Upper lobe of right lung (tissue), 1 donor: ENCODE measurements at regions not wholly inside any gene's neighbourhood (a gene's known extent, or its start where the extent isn't known, plus 50 kb on each side); places are given as distances from the start of the nearest gene placed in this dataset.

ENCODE experiments used
- ATAC-seq: fragments of 200-7000 bp; cut with Tn5 transposase; one replicate; pipeline ENCODE4 v1.9.1; 2020; ENCODE audit warnings: mild to moderate bottlenecking, moderate library complexity
- DNase-seq: peaks from one replicate; pipeline ENCODE4 v3.0.0-alpha.2; 2020
- H3K27ac ChIP-seq: fragments of 200-600 bp; one replicate; pipeline ENCODE4 v1.8.0; 2022
- H3K27me3 ChIP-seq: fragments of 200-600 bp; one replicate; pipeline ENCODE4 v1.8.0; 2022; ENCODE audit warnings: mild to moderate bottlenecking
- H3K36me3 ChIP-seq: fragments of 200-600 bp; one replicate; pipeline ENCODE4 v1.8.0; 2022
- H3K4me1 ChIP-seq: fragments of 200-600 bp; one replicate; pipeline ENCODE4 v1.8.0; 2022
- H3K4me3 ChIP-seq: fragments of 200-600 bp; one replicate; pipeline ENCODE4 v1.8.0; 2022; ENCODE audit warnings: mild to moderate bottlenecking
- H3K9me3 ChIP-seq: fragments of 200-600 bp; one replicate; pipeline ENCODE4 v1.8.0; 2022
- intact Hi-C: fragments of 100-400 bp; cut with DNase I; formaldehyde crosslinking; loops from one replicate; pipeline ENCODE4 v1.11.0; 2022
- TF ChIP-seq, protein P1 (sequence below): fragments of 200-600 bp; IDR thresholded peaks from one replicate; pipeline ENCODE4 v1.8.0; 2022; ENCODE audit warnings: antibody characterized with exemption
- donor health status: DM: no; HTN: yes; CAD: no; lungs with severe emphysema.

DNA sequence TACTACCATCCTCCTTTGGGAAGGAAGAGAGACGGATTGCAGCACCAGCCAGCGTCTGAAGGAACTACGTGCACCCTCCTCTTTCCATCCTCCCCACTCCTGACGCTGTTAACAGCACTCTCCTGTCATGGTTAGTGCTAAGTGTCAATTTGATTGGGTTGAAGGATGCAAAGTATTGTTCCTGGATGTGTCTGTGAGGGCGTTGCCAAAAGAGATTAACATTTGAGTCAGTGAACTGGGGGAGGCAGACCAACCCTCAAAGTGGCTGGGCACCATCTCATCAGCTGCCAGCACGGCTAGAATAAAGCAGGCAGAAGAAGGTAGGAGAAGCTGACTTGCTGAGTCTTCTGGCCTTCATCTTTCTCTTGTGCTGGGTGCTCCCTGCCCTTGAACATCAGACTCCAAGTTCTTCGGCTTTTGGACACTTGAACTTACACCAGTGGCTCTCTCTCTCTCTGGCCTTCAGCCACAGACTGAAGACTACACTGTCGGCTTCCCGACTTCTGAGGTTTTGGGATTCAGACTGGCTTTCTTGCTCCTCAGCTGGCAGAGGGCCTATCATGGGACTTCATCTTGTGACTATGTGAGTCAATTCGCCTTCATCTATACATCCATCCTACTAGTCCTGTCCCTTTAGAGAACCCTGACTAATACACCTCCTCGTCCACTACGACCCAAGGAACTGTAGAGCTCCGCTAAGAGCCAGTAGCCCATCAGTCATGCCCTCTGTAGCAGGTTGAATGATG is 128.2 kb upstream of the HES1 start:
- no peak for ATAC-seq
- TF ChIP-seq, protein P1, sequence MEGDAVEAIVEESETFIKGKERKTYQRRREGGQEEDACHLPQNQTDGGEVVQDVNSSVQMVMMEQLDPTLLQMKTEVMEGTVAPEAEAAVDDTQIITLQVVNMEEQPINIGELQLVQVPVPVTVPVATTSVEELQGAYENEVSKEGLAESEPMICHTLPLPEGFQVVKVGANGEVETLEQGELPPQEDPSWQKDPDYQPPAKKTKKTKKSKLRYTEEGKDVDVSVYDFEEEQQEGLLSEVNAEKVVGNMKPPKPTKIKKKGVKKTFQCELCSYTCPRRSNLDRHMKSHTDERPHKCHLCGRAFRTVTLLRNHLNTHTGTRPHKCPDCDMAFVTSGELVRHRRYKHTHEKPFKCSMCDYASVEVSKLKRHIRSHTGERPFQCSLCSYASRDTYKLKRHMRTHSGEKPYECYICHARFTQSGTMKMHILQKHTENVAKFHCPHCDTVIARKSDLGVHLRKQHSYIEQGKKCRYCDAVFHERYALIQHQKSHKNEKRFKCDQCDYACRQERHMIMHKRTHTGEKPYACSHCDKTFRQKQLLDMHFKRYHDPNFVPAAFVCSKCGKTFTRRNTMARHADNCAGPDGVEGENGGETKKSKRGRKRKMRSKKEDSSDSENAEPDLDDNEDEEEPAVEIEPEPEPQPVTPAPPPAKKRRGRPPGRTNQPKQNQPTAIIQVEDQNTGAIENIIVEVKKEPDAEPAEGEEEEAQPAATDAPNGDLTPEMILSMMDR = no peak
- DNase-seq = no peak
- Histone ChIP-seq H3K9me3 (no peaks in the 10 kb centered on the region), H3K27me3 (no peaks in the 10 kb centered on the region), H3K4me1 (peaks cover 24% of the 10 kb centered on the region), H3K27ac (no peak overlapping the region), H3K4me3 (no peak overlapping the region), H3K36me3 (no peaks in the 10 kb centered on the region)
- intact Hi-C loops = loop anchor here (10.0 kb wide), 1 partner anchor 223 kb away; no protein-coding TSS in a partner anchor

- Histone ChIP-seq H3K4me3 (no peak overlapping the region), H3K4me1 (peaks cover 17% of the 10 kb centered on the region), H3K36me3 (no peaks in the 10 kb centered on the region), H3K9me3 (no peaks in the 10 kb centered on the region), H3K27ac (no peak overlapping the region), H3K27me3 (no peaks in the 10 kb centered on the region)
- TF ChIP-seq, protein P1 = no peak
- DNase-seq (no peak), ATAC-seq (no peak)
- intact Hi-C loops = loop anchor here (10.0 kb wide), 1 partner anchor 224 kb away; no protein-coding TSS in a partner anchor
Measured at GRCh38 chr3:194009019-194009418, 126.9 kb upstream of the HES1 start.

DNA sequence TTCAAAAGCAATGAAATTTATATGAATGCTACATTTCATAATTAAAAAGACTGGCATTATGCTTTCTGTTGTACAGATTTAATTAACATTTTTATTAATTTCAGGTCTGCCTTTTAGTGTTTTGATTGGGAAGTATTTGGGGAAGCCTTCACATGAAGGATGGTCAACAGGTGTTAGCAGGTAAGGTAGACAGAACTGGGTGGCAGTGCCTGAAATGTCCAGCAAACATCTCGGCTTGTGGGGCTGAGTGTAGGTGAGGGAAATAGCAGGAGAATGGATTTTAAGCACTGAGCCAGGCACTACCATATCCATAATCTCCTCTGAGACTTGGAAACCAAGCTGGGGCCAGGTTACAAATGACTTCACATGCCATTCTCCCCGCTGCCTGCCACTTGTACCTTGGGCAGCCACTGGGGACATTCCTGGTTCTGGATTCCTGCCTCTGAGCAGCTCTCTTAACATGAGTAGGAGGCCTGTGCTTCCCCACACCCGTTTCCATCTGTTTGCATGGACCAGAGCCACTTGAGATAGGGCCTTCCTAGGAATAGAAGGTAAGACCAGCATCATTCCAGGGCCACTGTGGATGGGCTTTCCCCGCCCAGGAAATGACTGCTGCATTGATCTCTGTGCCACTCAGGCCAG is 125.9 kb upstream of the HES1 start:
- TF ChIP-seq, protein P1 = no peak
- DNase-seq = no peak
- no peaks in the 10 kb centered on the region for H3K27me3 ChIP-seq
- H3K4me3 ChIP-seq = no peak overlapping the region
- no peaks in the 10 kb centered on the region for H3K9me3 ChIP-seq
- H3K36me3 ChIP-seq = no peaks in the 10 kb centered on the region
- intact Hi-C loops = loop anchor here (10.0 kb wide), 1 partner anchor 225 kb away; no protein-coding TSS in a partner anchor
- ATAC-seq = peak; percentile 93
- H3K27ac ChIP-seq = no peak overlapping the region
- H3K4me1 ChIP-seq = peaks cover 7% of the 10 kb centered on the region

DNA sequence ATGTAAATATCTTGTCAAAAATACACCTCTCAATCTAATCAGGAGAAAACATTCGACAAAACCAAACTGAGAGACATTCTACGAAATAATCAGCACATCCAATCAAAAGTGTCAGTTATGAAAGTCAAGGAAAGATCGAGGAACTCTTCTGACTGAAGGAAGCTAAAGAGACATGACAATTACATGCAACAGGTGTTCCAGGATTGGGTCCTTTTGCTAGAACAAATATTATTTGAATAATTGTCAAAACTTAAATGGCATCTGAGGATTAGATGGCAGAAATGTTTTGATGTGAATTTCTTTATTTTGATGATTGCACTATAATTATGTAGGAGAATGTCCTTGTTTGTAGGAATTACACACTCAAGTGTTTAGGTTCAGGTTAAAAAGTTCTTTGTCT is 124.1 kb upstream of the HES1 start:
- DNase-seq (no peak), ATAC-seq (no peak)
- H3K27me3 ChIP-seq = no peaks in the 10 kb centered on the region
- H3K4me3 ChIP-seq = no peak overlapping the region
- intact Hi-C loops = no loop called here
- TF ChIP-seq, protein P1 = no peak
- no peaks in the 10 kb centered on the region for H3K4me1 ChIP-seq
- H3K9me3 ChIP-seq = no peaks in the 10 kb centered on the region
- no peaks in the 10 kb centered on the region for H3K36me3 ChIP-seq
- no peak overlapping the region for H3K27ac ChIP-seq

DNA sequence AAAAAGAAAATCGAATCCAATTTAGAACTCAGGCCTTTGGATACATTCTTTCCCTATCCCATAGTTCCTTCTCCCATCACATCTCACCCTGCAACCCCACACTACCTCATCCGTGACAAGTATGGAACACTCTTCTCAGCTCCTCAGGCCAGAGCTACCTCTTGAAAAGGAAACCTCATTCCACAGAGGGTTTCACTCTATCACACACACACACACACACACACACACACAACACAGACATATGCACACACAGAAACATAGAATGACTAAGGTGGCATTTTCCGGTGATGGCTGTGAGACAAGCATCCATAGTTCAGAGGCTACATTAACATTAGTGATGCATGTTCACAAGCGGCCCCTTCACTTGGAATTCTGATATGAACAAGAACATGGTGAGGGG is 122.0 kb upstream of the HES1 start:
- TF ChIP-seq, protein P1 = no peak
- ATAC-seq = no peak
- H3K27ac ChIP-seq = no peak overlapping the region
- no peaks in the 10 kb centered on the region for H3K4me1 ChIP-seq
- no peaks in the 10 kb centered on the region for H3K36me3 ChIP-seq
- H3K4me3 ChIP-seq = no peak overlapping the region
- DNase-seq = no peak
- intact Hi-C loops = no loop called here
- H3K27me3 ChIP-seq = no peaks in the 10 kb centered on the region
- no peaks in the 10 kb centered on the region for H3K9me3 ChIP-seq
